SK-N-DZ (cell line): ENCODE measurements at regions not wholly inside any gene's neighbourhood (a gene's known extent, or its start where the extent isn't known, plus 50 kb on each side); places are given as distances from the start of the nearest gene placed in this dataset.

ENCODE experiments used
- DNase-seq: peaks from one replicate; pipeline ENCODE4 v3.0.0-alpha.2; 2015; ENCODE audit warnings: low spot score

DNA sequence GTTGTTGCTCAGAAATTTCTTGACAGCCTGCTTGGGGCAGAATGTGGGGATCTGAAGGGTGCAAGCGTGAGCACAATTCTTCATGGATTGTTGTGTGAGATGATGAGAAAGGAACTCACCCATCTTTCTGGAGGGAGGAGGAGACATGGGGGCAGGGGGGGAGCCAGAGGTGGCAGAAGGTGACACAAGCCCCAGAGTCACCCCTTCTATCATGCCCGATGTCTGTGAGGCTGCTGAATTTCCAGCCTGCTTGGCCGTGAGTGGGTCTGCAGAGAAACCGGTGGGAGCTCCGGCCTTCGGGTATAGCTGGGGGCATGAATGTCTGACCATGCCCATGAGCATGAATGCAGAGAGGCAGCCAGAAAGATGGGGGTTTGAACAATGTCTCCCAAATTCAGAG is 870.7 kb downstream of the TBC1D22A start:
- no peak for DNase-seq

DNA sequence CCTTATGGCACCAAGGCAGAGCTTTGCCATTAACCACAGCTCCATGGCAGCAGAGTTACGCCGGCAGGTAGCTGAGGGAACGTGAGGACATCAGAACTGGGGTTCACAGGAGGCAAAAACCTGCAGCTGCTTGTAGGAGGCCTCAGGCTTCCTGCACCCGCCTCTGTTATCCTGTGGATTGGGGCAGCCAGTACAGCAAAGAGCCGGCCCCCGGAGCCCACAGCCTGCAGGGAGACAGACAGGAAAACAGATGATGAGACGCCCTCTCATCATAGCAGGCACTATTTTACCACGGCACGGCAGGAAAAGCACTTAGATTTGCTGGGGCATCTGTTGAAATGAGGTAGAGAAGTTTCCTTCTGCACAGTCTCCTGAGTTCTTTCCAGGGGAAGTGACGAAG is 870.3 kb downstream of the TBC1D22A start:
- no peak for DNase-seq

DNA sequence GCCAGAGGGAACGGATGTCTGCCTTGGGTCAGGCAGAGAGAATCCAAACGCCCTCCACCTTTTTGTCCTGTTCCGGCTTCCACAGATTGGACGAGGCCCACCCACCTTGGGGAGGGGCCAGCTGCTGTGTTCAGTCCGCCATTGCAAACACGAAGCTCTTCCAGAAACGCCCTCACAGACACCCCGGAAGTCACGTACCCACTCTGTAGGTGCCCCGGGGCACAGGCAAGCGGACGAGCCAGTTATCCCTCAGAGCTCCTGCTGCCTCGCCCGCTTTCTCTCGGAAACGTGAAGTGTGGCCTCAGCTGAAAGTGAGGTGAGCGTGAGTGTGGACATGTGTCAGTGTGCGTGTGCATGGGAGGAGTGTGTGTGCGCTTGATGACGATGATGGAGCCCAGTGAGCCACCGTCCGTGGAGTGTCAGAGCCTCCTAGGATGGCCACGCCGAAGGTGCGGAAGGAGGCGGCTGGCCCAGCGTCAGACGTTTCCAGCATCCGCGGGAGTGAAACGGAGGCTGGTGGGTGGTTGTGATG is 869.2 kb downstream of the TBC1D22A start:
- peak; percentile 75 for DNase-seq

DNA sequence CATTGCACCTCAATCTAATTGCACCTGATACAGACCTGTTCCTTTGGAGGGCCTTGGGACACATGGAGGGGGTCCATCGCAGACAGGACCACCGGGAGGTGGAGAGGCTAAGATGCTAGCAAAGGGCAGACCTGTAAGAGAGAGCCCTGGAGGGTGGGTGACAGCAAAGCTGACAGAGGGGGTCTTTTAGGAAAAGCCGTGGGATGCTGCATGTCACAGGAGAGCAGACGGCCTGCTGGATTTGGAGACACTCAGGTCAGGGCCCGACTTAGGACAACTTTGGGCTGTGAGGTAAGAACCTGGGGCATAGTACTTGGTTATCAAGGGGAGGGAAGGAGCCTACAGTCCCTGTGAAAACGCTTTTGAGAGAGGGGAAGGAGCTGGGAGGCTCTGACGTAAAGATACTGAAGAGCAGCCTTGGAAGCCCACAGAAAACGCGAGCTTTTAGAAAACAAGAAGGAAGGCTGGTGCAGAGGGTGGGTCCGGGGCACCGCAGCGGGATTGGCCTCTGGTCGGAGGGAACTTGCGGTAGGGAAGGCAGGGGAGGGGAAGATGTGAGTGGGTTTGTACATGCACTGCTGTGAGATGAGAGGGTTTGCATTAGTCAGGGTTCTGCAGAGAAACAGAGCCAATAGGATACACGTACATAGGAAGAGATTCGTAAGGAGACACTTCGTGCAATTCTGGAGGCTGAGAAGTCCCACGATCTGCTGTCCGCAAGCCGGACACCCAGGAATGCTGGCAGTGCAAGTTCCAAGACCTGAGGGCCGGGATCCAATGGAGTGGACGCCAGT is 868.5 kb downstream of the TBC1D22A start:
- DNase-seq, result no peak

DNA sequence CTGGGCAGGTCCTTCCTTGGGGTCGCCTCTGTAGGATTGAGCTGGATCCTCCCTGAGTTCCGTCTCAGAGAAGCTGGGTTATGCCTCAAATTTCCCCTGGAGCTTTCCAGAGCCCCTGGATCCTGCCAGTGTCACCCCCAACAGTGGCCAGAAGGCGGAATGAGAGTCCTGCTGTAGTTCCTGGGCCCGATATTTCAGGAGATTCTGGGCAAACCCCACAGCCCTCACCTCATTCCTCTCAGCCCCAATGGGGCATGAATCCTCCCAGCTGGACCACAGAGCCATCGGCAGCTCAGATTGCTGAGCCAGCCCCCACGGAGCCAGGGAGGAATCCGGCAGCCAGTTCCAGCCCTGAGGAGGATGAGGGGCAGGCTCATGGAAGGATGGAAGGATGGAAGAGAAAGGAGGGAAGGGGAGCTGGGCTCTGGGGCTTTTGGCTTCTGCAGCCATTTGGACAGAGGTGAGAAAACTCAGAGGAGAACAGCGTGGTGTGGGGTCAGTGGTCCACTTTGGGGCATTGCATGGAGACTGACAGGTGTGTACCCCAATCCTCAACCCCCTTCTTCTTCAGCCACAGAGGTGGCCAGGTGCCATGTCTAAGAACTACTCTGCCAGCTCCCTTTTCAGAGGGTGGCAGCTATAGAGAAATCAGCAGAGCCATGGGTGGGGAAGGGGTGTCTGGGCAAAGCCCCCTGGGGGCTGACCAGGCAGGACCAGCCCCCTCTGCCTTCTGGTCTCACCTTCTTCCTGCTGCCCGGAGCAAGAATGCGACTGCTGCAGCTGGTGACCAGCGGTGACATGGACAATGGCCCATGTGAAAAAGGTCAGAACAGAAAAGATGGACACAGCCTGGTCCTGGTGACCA is 867.6 kb downstream of the TBC1D22A start:
- no peak for DNase-seq

DNA sequence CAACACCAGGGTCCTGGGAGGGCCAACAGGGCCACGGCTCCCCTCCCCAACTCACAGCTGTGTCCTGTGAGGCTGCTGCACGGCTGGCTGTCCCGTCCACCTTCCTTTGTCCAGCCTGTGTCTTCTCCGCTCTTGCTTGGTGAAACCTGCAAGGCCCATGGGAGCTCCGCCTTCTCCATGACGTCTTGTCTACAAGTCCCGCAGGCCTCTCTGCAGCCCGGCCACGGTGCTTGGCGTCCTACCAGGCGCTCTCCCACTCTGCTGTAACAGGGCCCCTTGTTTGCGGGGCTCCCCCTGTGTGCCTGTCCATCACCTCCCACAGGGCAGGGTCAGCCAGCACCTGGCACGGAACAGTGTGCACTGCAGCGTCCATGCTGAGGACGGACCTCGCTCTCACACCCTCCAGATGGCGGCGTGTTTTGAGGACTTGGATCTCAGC is 866.8 kb downstream of the TBC1D22A start:
- DNase-seq, result peak; percentile 49

DNA sequence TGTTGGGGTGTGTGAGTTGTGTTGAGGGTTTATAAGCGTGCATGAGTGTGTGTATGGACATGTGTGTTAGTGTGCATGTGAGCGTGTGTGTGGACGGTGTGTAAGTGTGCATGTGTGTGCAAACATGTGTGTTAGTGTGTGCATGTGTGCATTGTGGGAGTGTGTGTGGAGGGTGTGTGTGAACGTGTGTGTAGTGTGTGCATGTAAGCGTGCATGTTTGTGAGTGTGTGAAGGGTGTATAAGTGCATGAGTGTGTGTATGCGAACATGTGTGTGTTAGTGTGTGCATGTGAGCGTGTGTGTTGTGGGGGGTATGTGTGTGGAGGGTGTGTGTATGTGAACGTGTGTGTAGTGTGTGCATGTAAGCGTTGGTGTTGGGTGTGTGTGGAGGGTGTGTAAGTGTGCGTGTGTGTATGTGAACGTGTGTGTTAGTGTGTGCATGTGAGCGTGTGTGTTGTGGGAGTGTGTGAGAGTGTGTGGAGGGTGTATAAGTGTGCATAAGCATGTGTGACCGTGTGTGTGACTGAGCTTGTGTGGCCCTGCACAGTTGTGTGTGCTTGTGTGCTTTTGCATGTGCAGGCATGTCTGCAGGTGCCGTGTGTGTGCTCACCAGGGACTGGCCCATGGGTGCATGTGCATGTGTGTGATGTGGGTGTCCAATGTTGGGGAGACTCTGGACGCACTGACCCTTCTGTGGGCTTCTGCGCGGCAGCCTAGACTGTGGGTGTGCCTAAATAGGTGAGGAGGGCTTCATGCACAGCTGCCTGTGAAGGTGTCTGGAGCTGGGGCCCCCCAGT is 866.2 kb downstream of the TBC1D22A start:
- DNase-seq, result no peak

DNA sequence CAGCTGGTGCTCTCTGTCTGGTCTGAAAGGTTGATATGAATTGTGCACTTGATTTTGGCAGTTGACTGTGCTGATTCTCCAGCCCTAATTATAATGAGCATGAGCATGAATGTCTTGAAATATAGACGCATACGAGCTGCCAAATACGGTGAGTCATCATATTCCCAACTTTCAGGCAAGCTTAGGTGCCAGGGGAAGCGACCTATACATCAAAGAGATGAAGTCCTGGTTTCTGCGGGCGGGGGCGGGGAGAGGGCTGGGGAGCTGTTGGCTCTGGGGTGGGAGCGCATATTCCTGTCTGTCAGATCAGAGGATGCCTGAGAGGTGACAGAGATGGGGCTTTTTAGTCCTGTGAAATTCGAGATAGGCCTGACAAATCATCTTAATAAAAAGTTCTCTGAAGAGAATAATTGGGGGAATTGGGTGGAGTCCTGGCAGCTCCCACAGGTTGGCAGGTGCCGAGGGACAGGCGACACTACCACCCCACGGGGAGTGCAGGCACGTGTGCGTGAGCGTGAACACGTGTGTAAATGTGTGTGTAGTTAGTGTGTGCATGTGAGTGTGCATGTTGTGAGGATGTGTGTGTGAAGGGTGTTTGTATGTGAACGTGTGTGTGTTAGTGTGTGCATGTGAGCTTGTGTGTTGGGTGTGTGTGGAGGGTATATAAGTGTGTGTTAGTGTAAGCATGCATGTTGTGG is 865.3 kb downstream of the TBC1D22A start:
- no peak for DNase-seq

DNA sequence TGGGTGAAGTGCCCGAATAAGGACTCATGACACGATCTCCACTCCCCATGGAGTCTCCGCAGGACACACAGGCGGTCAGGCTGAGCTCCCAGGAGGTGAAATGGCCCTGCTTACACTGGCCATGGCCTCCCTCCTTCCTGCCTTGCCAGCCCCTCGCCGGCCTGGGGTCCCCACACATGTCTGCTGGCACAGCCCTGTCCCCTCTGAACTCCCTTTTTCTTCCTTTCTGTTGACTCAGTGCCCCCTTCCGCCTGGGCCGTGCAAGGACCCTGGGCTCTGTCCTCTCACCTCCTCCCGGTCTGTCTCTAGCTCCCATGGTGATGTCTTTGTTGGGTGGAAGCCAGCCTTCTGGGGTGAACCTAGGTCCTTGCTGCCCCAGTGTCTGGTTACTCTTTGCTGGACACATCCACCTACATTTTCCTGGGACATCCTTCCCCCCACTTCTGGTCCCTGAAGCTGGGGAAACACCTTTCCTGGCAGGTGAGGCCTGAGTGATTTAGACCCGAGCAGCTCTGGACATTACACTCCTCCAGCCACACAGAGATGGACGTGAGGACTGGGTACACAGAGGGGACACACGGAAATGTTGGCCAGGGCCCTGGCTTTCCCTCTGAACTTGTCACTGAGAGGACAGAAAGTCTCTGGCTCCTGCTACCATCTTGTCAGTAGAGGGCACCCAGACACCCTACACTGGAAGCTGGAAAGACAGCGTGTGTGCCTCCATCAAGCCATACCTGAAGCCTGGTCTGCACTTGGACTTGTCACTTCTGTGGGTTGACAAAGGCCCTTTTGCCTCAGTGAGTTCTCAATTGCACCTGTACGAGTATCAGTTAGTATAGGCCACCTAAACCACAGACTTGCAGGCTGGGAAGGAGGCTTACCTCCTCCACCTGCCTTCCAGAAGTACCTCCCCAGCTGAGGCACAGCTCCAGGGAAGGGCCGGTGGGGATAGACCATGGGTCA is 864.3 kb downstream of the TBC1D22A start:
- no peak for DNase-seq

DNA sequence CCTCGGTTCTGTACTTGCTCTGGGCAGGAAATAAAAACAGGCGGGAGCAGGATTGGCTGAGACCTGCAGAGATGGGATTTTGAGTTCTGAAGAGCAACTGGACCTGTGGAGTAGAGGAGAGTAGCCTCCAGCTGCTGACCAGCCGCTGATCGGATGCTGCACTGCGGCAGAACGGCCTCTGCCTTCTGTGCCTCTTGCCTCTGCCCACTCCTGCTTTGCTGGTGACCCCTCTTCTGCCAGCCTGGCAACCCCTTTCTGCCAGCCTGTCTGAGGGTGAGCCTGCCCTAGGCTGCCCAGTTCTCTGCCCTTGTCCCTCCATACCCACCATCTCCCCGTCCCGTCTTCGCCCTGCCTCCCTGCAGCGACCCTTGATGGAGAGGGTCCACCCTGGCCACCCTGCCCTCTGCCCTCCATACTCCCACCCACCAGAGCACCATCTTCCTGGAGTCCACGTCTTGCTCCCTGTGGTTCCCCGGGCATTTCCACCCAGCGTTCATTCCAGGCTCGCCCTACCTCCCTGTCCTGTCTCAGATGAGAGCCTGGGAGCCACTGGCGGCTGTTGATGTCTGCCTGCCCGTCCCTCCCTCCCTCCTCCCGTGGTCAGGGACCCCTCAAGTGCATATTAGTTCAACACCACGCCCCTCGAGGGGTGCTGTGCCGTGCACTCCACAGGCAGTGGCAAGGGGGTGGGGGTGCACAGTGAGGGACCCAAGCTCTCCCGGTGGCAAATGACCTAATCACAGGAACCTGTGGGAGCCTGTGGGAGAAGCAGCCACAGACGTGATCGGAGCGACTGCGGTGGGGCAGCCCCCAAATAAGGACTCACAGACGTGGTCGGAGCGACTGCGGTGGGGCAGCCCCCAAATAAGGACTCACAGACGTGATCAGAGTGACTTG is 863.3 kb downstream of the TBC1D22A start:
- no peak for DNase-seq

DNA sequence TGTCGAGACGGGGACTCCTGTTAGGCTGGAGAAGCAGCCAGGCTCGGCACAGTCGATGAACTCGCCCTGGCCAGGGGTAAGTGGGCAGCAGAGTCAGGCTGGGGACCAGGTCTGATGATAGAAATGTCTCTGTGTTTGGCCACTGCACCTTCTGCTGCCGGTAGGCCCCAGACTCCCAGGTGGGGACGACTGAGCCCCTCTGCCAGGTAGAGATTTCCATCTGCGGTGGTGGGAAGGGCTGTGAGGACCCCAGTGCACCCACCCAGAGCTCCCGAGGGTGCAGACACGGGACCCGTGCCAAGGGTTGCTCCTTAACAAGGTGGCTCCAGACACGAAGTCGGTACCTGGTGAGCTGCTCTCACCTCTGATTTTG is 862.5 kb downstream of the TBC1D22A start:
- no peak for DNase-seq

DNA sequence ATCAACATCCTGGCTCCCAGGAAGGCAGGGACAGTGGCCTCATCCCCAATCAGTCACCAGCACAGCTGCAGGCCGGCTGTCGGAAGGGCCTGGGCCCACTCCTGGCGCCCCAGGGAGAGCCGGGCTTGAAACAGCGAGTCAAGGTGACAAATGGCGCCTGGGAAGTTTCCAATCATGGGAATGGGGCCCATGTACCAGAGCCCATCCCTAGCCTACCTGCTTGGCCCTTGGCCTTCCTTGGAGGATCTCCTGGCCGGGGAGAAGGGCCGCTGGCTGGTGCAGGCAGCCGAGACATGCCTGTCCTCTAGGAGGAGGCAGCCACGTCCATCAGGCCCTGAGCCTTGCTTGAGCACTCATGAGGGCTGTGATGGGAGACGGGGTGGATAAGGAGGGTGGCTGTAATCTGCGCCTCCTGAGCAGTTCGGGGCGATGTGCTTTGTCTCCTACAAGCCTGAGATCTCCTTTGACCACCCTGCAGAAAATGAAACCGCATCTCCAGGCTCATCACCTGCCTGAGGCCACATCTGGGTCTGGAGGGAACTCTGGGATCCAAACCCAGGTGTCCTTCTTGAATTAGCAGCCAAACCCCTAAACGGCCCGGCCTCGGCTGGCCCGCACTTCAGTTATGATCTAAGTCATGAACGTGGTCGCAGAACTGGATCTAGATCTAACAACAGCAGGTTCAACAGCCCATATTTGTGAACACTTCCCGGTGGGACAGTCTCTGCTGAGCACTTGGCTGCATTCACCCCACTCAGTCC is 862.0 kb downstream of the TBC1D22A start:
- no peak for DNase-seq

DNA sequence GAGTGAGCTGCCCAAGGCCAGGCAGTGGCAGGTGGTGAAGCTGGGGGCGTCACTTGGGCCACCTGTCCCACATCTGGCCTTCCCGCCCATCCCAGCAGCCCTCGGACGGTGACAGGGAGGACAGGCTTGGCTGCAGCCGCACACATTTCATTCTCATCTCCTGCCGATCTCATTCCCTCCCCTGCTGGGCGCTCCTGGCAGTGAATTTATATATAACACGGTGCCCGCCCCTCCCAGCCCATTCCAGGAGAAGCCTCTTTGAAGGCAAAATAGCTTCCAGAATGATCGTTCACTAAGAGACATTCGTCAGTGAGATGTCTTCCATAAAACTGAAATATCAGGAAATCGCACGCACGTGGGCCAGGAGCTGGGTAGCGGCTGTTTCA is 861.3 kb downstream of the TBC1D22A start:
- DNase-seq, result no peak

DNA sequence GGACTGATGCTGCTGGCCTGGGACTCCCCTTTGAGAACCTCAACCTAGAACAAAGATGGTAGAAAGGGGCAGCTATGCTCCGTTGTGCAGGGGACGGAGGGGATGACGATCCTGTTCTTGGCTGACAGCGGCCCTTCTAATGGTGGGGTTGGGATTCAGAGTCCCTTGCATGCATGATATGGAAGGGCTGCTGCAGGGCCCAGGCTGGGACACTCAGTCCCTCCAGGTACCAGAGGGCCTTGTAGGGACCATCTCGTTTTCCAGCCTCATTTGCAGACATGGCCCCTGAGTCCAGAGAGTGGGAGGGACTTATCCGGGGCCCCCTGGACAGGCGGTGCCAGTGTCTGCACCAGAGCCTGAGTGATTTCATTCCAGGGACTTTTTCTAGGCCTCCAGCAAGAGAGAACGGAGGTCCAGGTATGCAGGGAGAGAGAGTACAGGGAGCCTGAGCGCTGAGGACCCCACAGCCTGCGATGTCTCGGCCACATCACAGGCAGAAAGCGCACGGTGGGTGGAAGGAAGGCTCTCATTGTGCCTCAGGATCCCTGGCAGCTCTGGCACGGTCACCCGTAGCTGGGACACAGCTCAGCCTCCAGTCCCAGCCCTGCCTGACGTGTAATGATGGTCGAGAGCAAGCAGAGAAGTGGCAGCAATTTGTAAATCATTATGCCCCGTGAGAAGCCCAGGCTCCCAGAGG is 860.8 kb downstream of the TBC1D22A start:
- DNase-seq, result no peak

DNA sequence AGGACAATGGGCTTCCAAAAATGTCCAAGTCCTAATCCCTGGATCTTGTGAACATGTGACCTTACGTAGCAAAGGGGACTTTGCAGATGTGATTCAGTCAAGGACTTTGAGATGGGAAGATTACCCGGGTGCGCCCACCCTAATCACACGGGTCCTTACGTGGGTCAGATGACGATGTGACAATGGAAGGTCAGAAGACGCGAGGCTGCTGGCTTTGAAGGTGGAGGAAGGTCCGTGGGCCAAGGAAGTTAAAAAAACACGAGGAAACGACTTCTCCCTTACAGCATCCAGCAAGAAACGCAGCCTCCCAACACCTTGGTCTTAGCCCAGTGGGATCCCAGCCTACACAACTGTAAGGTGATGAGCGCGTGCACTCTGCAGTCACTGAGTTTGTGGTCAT is 860.1 kb downstream of the TBC1D22A start:
- DNase-seq, result no peak

DNA sequence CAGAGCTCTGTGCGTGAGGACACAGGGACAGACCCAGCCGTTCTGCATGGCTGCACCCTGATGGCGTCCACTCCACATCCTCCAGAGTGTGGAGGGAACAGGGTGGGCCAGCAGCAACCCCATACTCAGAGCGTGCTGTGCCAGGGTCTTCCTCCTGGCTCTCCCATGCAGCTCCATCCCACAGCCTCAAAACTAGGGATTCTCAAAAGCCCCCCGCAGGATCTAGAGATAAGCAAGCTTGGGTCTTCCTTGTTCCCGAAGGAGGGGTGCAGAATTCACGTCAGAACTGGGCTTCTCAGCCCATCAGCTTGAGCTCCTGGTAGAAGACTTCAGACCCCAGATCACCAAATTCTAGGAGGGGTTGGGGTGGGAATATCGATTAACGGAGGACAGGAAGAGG is 858.8 kb downstream of the TBC1D22A start:
- no peak for DNase-seq

DNA sequence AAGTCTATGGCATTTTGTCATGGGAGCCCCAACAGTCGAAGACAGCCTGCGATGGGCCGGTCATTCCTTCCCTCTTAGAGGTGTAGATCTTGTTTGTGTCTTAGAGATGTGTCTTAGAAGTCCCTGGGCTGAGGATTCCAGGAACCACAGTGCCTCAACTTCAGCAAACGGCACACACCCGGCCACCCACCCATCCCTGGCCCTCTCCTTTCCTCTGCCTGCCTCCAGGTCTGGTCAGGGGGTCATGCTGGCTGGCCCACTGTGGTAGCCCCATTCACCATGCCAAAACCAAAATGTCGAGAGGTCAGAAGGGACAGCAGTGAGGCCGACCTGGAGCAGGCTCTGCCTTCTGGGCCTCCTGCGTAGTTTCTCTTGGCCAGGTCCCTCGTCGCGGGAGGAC is 857.9 kb downstream of the TBC1D22A start:
- no peak for DNase-seq

DNA sequence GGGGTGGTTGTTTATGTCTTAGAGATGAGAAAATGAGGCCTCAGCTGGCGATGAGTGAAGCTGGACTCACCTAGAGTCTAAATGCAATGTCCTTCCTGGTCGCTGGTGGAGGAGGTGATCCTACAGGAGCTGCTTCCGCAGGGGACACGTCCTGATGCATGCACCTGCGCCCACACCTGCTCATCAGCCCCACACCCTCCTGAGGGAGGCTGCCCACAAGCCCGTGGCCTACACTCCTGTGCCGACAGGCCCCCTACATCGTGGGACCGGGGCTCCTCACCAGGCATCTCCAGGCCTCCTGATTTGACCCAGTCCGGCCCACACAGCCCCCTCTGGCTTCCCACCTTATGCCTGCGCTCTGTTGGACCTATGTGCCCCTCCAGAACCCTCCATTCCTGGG is 857.2 kb downstream of the TBC1D22A start:
- DNase-seq, result no peak
